ENCODE measurements at regions not wholly inside any gene's neighbourhood (a gene's known extent, or its start where the extent isn't known, plus 50 kb on each side); places are given as distances from the start of the nearest gene placed in this dataset.

GRCh38 chr13:112124141-112124540, 57.2 kb downstream of the SOX1 start:
- DNase-seq = no peak

- peak; percentile 31 for DNase-seq
These were observed 60.8 kb downstream of the SOX1 start for GRCh38 chr13:112127564-112128330.

- no peak for DNase-seq
These were observed 61.3 kb downstream of the SOX1 start for GRCh38 chr13:112128331-112128610.

GRCh38 chr13:112130418-112130817, 63.5 kb downstream of the SOX1 start:
- no peak for DNase-seq

GRCh38 chr13:112131081-112131712, 64.2 kb downstream of the SOX1 start:
- peak; percentile 54 for DNase-seq

- DNase-seq = no peak
These were observed 64.8 kb downstream of the SOX1 start for GRCh38 chr13:112131713-112132113.

GRCh38 chr13:112132142-112132541, 65.2 kb downstream of the SOX1 start:
- no peak for DNase-seq

GRCh38 chr13:112132619-112133018, 65.7 kb downstream of the SOX1 start:
- DNase-seq = no peak

- DNase-seq = no peak
These were observed 66.8 kb downstream of the SOX1 start for GRCh38 chr13:112133499-112134390.

- DNase-seq = no peak
These were observed 67.6 kb downstream of the SOX1 start for GRCh38 chr13:112134391-112135075.

GRCh38 chr13:112136095-112136494, 69.1 kb downstream of the SOX1 start:
- DNase-seq = no peak

GRCh38 chr13:112137144-112137543, 70.2 kb downstream of the SOX1 start:
- DNase-seq = no peak

GRCh38 chr13:112140366-112140765, 73.4 kb downstream of the SOX1 start:
- no peak for DNase-seq

- DNase-seq = no peak
These were observed 74.9 kb downstream of the SOX1 start for GRCh38 chr13:112141643-112142400.

GRCh38 chr13:112142401-112142930, 75.5 kb downstream of the SOX1 start:
- no peak for DNase-seq

- no peak for DNase-seq
These were observed 76.2 kb downstream of the SOX1 start for GRCh38 chr13:112143046-112143752.

- DNase-seq = no peak
These were observed 77.0 kb downstream of the SOX1 start for GRCh38 chr13:112143753-112144615.

GRCh38 chr13:112144616-112145550, 77.9 kb downstream of the SOX1 start:
- no peak for DNase-seq
